ENCODE measurements at regions not wholly inside any gene's neighbourhood (a gene's known extent, or its start where the extent isn't known, plus 50 kb on each side); places are given as distances from the start of the nearest gene placed in this dataset.
"Not testable (repeated sequence)": the region's sequence is repeated elsewhere in the genome, so short reads cannot be mapped to it uniquely, and the experiment has no call there.

DNA sequence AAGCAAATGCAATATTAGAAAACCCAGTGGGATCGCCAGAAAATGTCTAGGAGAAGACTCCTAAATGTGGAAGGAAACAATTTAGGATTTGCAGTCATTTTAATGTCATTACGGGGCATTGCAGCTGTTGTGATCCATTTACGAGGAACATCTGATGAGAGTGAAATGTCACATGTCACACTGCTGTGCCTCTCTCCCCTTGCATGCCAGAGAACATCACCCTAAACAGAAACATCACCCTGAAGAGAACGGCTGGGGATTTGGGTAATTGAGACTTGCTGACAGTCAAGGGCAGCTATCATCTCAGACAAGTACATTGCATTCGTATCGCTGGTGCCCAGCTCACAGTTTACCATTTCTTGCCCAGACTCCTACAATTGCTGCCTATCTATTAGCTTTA lies 785.7 kb upstream of the POM121L12 start:
- H3K27ac Mint-ChIP-seq, result no peak overlapping the region
- peaks cover 12% of the 10 kb centered on the region for H3K9me3 Mint-ChIP-seq
- no peak overlapping the region for H3K4me3 Mint-ChIP-seq
- H3K4me1 Mint-ChIP-seq (ENCODE audit: low read depth), result no peaks in the 10 kb centered on the region
- no peaks in the 10 kb centered on the region for H3K27me3 Mint-ChIP-seq (ENCODE audit: low read depth)
- no peaks in the 10 kb centered on the region for H3K36me3 Mint-ChIP-seq (ENCODE audit: low read depth)

DNA sequence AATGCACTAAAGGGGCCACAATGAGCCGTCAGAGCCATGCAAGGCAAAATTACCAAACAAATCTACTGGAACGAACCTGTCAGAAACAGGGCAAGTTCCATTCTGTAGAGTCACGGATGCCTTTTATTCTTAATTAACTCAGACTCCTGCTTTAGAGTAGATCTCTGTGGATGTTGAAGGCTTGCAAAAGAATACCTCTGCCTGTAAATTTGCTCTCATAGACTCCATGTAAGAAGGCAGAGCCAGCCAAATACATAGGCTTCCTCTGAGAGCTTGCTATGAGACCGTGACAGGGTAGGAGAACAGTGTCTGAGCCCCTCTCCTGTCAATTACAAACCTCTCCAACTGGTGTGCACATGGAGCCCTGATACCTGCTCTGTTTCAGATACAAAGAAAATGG lies 787.9 kb upstream of the POM121L12 start:
- Mint-ChIP-seq H3K9me3 (peaks cover 21% of the 10 kb centered on the region), H3K27me3 (ENCODE audit: low read depth) (no peaks in the 10 kb centered on the region), H3K36me3 (ENCODE audit: low read depth) (no peaks in the 10 kb centered on the region), H3K4me1 (ENCODE audit: low read depth) (no peaks in the 10 kb centered on the region), H3K27ac (no peak overlapping the region), H3K4me3 (no peak overlapping the region)

DNA sequence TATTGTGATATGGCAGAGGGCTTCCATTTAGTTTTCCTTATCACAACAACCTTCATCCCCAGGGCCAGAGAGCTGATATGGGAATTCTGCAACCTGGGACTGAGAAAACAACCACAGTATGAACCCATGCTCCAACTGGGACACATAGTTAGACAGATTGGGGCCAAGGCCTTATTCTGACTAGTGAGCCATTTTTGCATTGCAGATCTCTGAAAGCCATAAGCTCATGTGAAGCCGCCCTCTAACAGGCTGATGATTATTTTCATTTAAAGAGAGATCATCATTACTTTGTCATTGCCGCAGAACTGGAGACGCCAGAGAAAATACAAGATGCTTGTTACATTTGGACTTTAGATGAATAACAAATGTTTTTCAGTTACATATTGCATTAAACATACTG lies 791.7 kb upstream of the POM121L12 start:
- Mint-ChIP-seq H3K27ac (no peak overlapping the region), H3K4me1 (ENCODE audit: low read depth) (no peaks in the 10 kb centered on the region), H3K36me3 (ENCODE audit: low read depth) (no peaks in the 10 kb centered on the region), H3K27me3 (ENCODE audit: low read depth) (no peaks in the 10 kb centered on the region), H3K9me3 (peaks cover 24% of the 10 kb centered on the region), H3K4me3 (no peak overlapping the region)

DNA sequence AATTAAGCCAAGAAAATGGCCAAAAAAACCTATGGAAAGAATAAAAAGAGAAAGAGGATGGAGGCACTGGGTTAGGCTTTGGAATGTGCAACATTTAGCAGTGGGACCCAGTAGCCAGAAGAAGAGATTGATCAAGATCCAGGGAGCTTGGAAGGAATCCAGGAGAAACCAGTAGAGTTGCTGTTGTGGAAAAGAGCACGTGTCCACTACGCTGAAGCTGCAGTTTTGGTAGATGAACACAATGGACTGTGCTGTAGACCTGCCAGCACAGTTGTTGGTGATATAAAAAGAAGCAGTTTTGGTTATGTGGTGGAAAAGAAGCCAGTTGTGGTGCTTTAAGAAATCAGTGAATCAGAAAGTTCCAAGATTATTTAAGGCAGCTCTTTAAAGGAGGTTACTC lies 802.2 kb upstream of the POM121L12 start:
- Mint-ChIP-seq H3K36me3 (ENCODE audit: low read depth) (no peaks in the 10 kb centered on the region), H3K4me3 (no peak overlapping the region), H3K27ac (no peak overlapping the region), H3K27me3 (ENCODE audit: low read depth) (no peaks in the 10 kb centered on the region), H3K9me3 (peaks cover 23% of the 10 kb centered on the region), H3K4me1 (ENCODE audit: low read depth) (no peaks in the 10 kb centered on the region)

DNA sequence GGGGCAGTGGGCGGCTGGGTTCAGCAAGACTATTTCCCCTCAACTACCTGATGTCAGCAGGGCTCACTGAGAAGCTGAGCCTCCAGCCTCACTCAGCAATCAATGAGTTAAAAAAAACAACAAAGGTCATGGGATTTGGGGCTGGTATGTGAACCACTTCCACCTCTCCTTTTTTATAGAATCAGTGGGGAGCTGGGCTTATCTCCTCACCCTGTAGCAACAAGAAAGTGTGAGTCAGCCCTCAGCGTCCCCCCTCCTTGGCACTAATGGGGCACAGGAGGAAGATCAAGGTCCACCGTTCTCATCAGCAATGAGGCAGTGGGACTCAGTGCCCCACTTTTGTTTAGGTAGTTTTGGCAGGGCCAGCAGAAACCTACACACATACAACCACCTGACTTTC lies 823.5 kb upstream of the POM121L12 start:
- Mint-ChIP-seq H3K27me3 (ENCODE audit: low read depth) (no peaks in the 10 kb centered on the region), H3K36me3 (ENCODE audit: low read depth) (no peaks in the 10 kb centered on the region)

DNA sequence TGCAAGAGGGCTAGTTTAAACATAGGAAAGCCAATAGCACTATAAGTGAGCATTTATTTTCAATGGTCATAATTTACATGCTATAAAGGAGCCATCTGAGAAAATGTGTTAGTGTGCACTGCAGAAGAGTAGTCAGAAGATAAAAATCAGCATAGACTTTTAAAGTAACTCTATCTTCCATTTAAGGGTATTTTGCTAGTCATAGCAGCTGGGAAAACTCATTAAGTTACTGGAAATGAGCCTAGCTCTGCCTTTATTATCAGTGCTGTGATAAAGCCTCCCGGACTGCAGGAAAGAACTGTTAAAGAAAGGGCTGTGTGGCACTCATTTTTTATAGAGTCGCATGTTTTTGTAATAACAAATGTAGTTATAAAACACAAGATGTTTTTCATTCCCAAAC lies 825.8 kb upstream of the POM121L12 start:
- Mint-ChIP-seq H3K36me3 (ENCODE audit: low read depth) (no peaks in the 10 kb centered on the region), H3K4me3 (no peak overlapping the region), H3K4me1 (ENCODE audit: low read depth) (no peaks in the 10 kb centered on the region), H3K9me3 (peaks cover 16% of the 10 kb centered on the region), H3K27ac (no peak overlapping the region), H3K27me3 (ENCODE audit: low read depth) (no peaks in the 10 kb centered on the region)

More for the DNA sequence above, 823.5 kb upstream of the POM121L12 start:
- no peak overlapping the region for H3K4me3 Mint-ChIP-seq
- H3K4me1 Mint-ChIP-seq (ENCODE audit: low read depth), result no peaks in the 10 kb centered on the region
- H3K27ac Mint-ChIP-seq, result no peak overlapping the region
- H3K9me3 Mint-ChIP-seq, result peaks cover 16% of the 10 kb centered on the region

DNA sequence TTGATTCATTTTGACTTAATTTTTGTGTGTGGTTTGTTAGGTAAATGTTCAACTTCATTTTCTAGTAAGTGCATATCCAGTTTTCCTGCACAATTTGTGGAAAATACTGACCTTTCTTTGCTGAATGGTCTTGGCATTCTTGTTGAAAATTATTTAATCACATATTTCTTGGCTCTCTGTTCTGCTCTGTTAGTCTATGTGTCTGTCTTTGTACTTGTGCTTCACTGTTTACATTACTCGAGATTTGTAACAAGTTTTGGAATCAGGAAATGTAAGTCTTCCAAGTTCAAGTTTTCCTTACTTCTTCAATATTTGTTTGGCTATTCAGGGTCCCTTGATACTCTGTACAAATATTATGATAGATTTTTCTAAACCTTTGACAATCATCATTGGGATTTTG lies 838.2 kb upstream of the POM121L12 start:
- Mint-ChIP-seq H3K4me3 (no peak overlapping the region), H3K27me3 (ENCODE audit: low read depth) (no peaks in the 10 kb centered on the region), H3K4me1 (ENCODE audit: low read depth) (no peaks in the 10 kb centered on the region), H3K36me3 (ENCODE audit: low read depth) (no peaks in the 10 kb centered on the region), H3K27ac (no peak overlapping the region), H3K9me3 (peaks cover 17% of the 10 kb centered on the region)

DNA sequence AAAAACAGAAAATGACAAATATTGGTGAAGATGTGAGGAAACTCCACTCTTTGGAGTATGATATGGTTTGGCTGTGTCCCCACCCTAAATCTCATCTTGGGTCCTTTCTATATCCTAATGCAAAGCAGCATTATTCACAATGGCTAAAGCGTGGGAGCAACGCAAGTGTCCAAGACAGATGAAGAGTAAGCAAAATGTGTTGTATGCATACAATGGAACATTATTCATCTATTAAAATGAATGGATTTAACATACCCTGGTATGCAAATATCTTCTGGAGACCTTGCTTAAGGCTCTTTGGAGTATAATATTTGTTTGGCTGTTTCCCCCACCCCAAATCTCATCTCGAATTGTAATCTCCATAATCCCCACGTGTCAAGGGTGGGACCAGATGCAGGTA lies 839.8 kb upstream of the POM121L12 start:
- H3K36me3 Mint-ChIP-seq (ENCODE audit: low read depth), result no peaks in the 10 kb centered on the region
- no peak overlapping the region for H3K4me3 Mint-ChIP-seq
- peaks cover 17% of the 10 kb centered on the region for H3K9me3 Mint-ChIP-seq
- H3K4me1 Mint-ChIP-seq (ENCODE audit: low read depth), result no peaks in the 10 kb centered on the region
- no peaks in the 10 kb centered on the region for H3K27me3 Mint-ChIP-seq (ENCODE audit: low read depth)
- H3K27ac Mint-ChIP-seq, result no peak overlapping the region

DNA sequence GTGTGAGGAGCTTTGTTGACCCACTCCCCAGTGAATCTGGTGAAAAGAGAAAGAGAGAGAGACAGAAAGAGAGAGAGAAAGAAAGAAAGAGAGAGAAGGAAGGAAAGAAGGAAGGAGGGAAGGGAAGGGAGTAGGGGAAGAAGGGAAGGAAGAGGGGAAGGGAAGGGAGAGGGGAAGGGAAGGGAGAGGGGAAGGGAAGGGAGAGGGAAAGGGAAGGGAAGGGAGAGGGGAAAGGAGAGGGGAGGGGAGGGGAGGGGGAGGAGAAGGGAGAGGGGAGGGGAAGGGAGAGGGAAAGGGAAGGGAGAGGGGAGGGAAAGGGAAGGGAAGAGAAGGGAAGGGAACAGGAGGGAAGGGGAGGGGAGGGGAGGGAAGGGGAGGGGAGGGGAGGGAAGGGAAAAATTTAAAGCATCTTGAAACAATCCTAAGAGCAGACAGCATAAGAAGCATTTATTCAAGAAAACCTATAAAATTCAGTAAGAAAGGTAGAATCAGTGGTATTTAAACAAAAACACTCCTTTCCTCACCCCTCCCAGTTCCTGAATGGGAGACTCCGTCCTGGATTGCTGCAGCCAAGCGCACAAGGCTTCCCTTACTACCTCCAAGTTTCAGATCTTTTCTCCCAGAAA lies 846.2 kb upstream of the POM121L12 start:
- Mint-ChIP-seq H3K9me3 (peaks cover 18% of the 10 kb centered on the region), H3K27me3 (ENCODE audit: low read depth) (no peaks in the 10 kb centered on the region), H3K36me3 (ENCODE audit: low read depth) (no peaks in the 10 kb centered on the region), H3K4me1 (ENCODE audit: low read depth) (no peaks in the 10 kb centered on the region), H3K27ac (no peak overlapping the region), H3K4me3 (no peak overlapping the region)

DNA sequence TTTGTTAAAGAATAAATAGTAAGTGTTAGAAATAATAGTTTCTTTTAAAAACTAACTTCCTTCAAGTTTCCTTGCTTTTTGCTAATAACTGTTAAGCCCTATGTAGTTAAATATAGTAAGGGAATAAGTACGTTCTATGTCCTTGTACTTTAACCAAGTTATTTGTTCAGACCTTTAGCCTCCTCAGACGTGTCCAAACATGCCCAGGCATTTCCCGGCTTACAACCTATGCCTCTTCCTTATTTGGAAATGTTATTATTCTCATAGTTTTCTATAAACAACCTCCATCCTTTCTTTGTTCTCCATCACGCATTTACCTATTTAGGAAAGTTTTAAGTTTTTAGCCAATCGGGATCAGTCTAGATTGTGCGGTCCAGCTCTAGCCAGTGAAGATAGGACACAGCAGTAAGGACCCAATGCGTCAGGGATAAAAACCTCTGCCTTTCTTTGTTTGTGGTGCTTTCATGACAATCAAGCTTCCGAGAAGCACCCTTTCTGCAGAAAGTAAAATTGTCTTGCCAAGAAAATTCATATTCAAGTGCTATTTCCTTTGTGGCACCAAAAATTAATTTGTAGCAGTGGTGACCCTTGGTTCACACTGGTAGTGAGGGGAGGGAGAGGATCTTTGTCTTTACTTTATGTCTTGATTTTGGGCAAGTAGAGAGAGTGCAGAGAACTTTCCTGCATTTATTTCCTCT lies 851.3 kb upstream of the POM121L12 start:
- Mint-ChIP-seq H3K4me3 (no peak overlapping the region), H3K36me3 (ENCODE audit: low read depth) (no peaks in the 10 kb centered on the region), H3K27ac (no peak overlapping the region), H3K4me1 (ENCODE audit: low read depth) (no peaks in the 10 kb centered on the region), H3K9me3 (peaks cover 26% of the 10 kb centered on the region), H3K27me3 (ENCODE audit: low read depth) (no peaks in the 10 kb centered on the region)

DNA sequence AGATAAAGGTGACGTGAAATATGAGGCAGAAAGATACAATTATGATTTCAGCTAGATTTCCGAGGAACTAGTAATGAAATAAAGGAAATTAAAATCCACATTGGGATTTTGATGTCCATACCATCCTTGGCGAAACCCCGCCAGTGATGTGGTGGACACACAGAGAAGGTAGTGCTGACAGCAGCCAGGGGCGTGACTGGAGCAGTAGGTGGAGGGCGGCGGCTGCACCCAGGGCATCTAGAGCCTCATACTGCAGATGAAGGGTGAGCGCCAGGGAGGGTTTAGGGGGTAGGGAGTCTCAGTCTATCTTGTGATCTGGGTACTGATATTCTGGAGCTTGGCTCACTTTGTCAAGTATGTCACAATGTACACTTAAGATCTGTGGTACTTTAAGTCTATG lies 855.5 kb upstream of the POM121L12 start:
- no peaks in the 10 kb centered on the region for H3K36me3 Mint-ChIP-seq (ENCODE audit: low read depth)
- peaks cover 18% of the 10 kb centered on the region for H3K9me3 Mint-ChIP-seq
- H3K4me3 Mint-ChIP-seq, result no peak overlapping the region
- H3K4me1 Mint-ChIP-seq (ENCODE audit: low read depth), result no peaks in the 10 kb centered on the region
- H3K27ac Mint-ChIP-seq, result no peak overlapping the region
- no peaks in the 10 kb centered on the region for H3K27me3 Mint-ChIP-seq (ENCODE audit: low read depth)

DNA sequence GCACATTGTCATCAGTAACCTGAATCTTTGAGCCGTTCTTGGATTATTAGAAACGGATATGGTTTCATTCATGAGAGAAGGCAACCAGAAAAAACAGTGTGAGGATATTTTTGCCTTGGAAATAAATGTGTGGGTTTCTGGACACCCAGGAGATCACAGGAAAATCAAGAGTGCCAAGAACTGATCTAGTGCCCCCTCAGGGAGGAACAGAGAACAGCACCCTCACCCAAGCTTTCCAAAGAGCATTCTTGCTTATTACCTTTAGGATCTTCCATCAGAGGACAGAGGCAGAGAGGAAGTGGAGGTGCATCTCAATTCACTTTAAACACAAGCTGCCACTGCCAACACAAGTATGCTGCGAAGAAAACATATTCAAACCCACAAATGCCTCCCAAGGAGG lies 851.5 kb upstream of the COBL start:
- Mint-ChIP-seq H3K27me3 (ENCODE audit: low read depth) (no peaks in the 10 kb centered on the region), H3K4me3 (no peak overlapping the region), H3K36me3 (ENCODE audit: low read depth) (no peaks in the 10 kb centered on the region), H3K4me1 (ENCODE audit: low read depth) (no peaks in the 10 kb centered on the region), H3K9me3 (peaks cover 17% of the 10 kb centered on the region), H3K27ac (no peak overlapping the region)

DNA sequence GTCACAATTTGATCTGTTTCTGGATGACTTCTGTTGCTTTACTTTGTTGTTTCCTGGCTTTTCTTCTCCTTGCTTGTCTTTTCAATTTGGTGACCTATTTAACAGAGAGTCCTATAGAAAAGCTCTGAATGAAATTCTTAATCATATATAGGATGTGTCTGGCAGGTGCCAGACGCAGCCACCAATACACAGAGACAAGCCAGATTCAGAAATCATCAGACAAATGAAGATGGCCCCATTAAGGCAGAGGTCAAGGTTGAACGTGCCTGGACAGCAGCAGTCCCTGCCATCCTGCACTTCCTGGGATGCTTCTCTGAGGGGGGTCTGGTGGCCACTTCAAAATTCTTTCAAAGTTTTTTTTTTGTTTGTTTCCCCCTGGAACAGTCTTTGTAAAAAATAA lies 846.7 kb upstream of the COBL start:
- Mint-ChIP-seq H3K4me1 (ENCODE audit: low read depth) (no peaks in the 10 kb centered on the region), H3K27me3 (ENCODE audit: low read depth) (no peaks in the 10 kb centered on the region), H3K4me3 (no peak overlapping the region), H3K36me3 (ENCODE audit: low read depth) (no peaks in the 10 kb centered on the region), H3K9me3 (peaks cover 4% of the 10 kb centered on the region), H3K27ac (no peak overlapping the region)

DNA sequence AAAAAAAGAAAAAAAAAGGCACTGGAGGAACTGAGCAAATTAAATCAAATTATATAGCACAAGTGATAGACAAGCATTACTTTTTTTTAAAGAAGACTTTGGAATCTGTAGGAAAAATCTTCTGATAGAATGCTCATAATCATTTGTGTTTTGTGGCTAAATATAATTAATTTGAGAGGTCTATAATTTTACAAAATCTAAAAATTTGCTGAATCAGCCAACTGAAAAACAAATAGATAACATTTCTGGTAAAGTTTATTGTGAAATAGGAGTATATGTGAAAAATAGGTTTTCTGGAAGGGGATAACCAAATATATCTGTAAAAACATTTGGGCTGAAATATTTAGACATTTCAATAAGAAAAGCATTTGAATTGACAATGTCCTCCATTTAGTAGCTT lies 844.9 kb upstream of the COBL start:
- peaks cover 3% of the 10 kb centered on the region for H3K9me3 Mint-ChIP-seq
- no peaks in the 10 kb centered on the region for H3K4me1 Mint-ChIP-seq (ENCODE audit: low read depth)
- no peaks in the 10 kb centered on the region for H3K36me3 Mint-ChIP-seq (ENCODE audit: low read depth)
- H3K4me3 Mint-ChIP-seq, result no peak overlapping the region
- H3K27ac Mint-ChIP-seq, result no peak overlapping the region
- H3K27me3 Mint-ChIP-seq (ENCODE audit: low read depth), result no peaks in the 10 kb centered on the region

DNA sequence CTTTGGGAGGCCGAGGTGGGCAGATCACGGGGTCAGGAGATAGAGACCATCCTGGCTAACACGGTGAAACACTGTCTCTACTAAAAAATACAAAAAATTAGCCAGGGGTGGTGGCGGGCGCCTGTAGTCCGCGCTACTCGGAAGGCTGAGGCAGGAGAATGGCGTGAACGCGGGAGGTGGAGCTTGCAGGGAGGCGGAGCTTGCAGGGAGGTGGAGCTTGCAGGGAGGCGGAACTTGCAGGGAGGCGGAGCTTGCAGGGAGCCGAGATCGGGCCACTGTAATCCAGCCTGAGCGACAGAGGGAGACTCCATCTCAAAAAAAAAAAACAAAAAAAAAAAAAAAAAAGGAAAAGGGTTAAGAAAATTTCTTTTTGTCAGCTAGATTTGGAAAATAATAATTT lies 842.8 kb upstream of the COBL start:
- H3K36me3 Mint-ChIP-seq (ENCODE audit: low read depth); H3K4me1 Mint-ChIP-seq (ENCODE audit: low read depth); H3K27me3 Mint-ChIP-seq (ENCODE audit: low read depth): not testable (repeated sequence)

More for the DNA sequence above, 842.8 kb upstream of the COBL start:
- not testable (repeated sequence) for H3K27ac Mint-ChIP-seq, H3K4me3 Mint-ChIP-seq, H3K9me3 Mint-ChIP-seq

All from T-helper 1 cell treated with Interleukin-12 subunit alpha and Interleukin-12 subunit beta and Interleukin-4 antibody, amounts not matched to agents 30 μg/mL and 1 μg/mL, for 36 hours (primary cell).